ENCODE measurements at regions not wholly inside any gene's neighbourhood (a gene's known extent, or its start where the extent isn't known, plus 50 kb on each side); places are given as distances from the start of the nearest gene placed in this dataset.

GRCh38 chr14:87334997-87335685 is 657.8 kb downstream of the GALC start:
- peak; percentile 35 for TF ChIP-seq CTCF (IDR thresholded peaks at IDR 0.05)
- Mint-ChIP-seq H3K4me1 (ENCODE audit: unreplicated experiment) (peaks cover 6% of the 10 kb centered on the region), H3K36me3 (ENCODE audit: unreplicated experiment) (no peaks in the 10 kb centered on the region), H3K27me3 (ENCODE audit: unreplicated experiment) (no peaks in the 10 kb centered on the region), H3K4me3 (ENCODE audit: unreplicated experiment) (no peak overlapping the region), H3K9me3 (ENCODE audit: unreplicated experiment) (peaks cover 3% of the 10 kb centered on the region), H3K27ac (ENCODE audit: unreplicated experiment) (no peak overlapping the region)
- no peak for DNase-seq (ENCODE audit: extremely low spot score, unreplicated experiment)

GRCh38 chr14:87331991-87332390 is 661.0 kb downstream of the GALC start:
- H3K27ac Mint-ChIP-seq (ENCODE audit: unreplicated experiment) = no peak overlapping the region
- no peak overlapping the region for H3K4me3 Mint-ChIP-seq (ENCODE audit: unreplicated experiment)
- no peak for DNase-seq (ENCODE audit: extremely low spot score, unreplicated experiment)
- TF ChIP-seq CTCF (IDR thresholded peaks at IDR 0.05) = no peak
- H3K9me3 Mint-ChIP-seq (ENCODE audit: unreplicated experiment) = peaks cover 4% of the 10 kb centered on the region
- no peaks in the 10 kb centered on the region for H3K27me3 Mint-ChIP-seq (ENCODE audit: unreplicated experiment)
- no peaks in the 10 kb centered on the region for H3K36me3 Mint-ChIP-seq (ENCODE audit: unreplicated experiment)
- H3K4me1 Mint-ChIP-seq (ENCODE audit: unreplicated experiment) = peaks cover 6% of the 10 kb centered on the region

- no peak for DNase-seq (ENCODE audit: extremely low spot score, unreplicated experiment)
- no peaks in the 10 kb centered on the region for H3K27me3 Mint-ChIP-seq (ENCODE audit: unreplicated experiment)
- H3K9me3 Mint-ChIP-seq (ENCODE audit: unreplicated experiment) = peaks cover 4% of the 10 kb centered on the region
- no peaks in the 10 kb centered on the region for H3K4me1 Mint-ChIP-seq (ENCODE audit: unreplicated experiment)
- H3K4me3 Mint-ChIP-seq (ENCODE audit: unreplicated experiment) = no peak overlapping the region
- no peak for TF ChIP-seq CTCF (IDR thresholded peaks at IDR 0.05)
- H3K36me3 Mint-ChIP-seq (ENCODE audit: unreplicated experiment) = no peaks in the 10 kb centered on the region
- no peak overlapping the region for H3K27ac Mint-ChIP-seq (ENCODE audit: unreplicated experiment)
Measured at GRCh38 chr14:87325741-87326140, 667.2 kb downstream of the GALC start.

GRCh38 chr14:87323191-87323590 is 669.8 kb downstream of the GALC start:
- H3K9me3 Mint-ChIP-seq (ENCODE audit: unreplicated experiment) = no peaks in the 10 kb centered on the region
- TF ChIP-seq CTCF (IDR thresholded peaks at IDR 0.05) = no peak
- H3K4me1 Mint-ChIP-seq (ENCODE audit: unreplicated experiment) = no peaks in the 10 kb centered on the region
- H3K36me3 Mint-ChIP-seq (ENCODE audit: unreplicated experiment) = no peaks in the 10 kb centered on the region
- no peak overlapping the region for H3K4me3 Mint-ChIP-seq (ENCODE audit: unreplicated experiment)
- H3K27ac Mint-ChIP-seq (ENCODE audit: unreplicated experiment) = no peak overlapping the region
- no peaks in the 10 kb centered on the region for H3K27me3 Mint-ChIP-seq (ENCODE audit: unreplicated experiment)
- no peak for DNase-seq (ENCODE audit: extremely low spot score, unreplicated experiment)

GRCh38 chr14:87321548-87321947 is 671.4 kb downstream of the GALC start:
- H3K4me3 Mint-ChIP-seq (ENCODE audit: unreplicated experiment) = no peak overlapping the region
- TF ChIP-seq CTCF (IDR thresholded peaks at IDR 0.05) = no peak
- no peaks in the 10 kb centered on the region for H3K36me3 Mint-ChIP-seq (ENCODE audit: unreplicated experiment)
- no peak for DNase-seq (ENCODE audit: extremely low spot score, unreplicated experiment)
- no peaks in the 10 kb centered on the region for H3K27me3 Mint-ChIP-seq (ENCODE audit: unreplicated experiment)
- H3K9me3 Mint-ChIP-seq (ENCODE audit: unreplicated experiment) = no peaks in the 10 kb centered on the region
- no peaks in the 10 kb centered on the region for H3K4me1 Mint-ChIP-seq (ENCODE audit: unreplicated experiment)
- H3K27ac Mint-ChIP-seq (ENCODE audit: unreplicated experiment) = no peak overlapping the region

Data from osteocyte (in vitro differentiated cells).